K562 (cell line): ENCODE measurements at regions not wholly inside any gene's neighbourhood (a gene's known extent, or its start where the extent isn't known, plus 50 kb on each side); places are given as distances from the start of the nearest gene placed in this dataset.
A peak's percentile ranks its signal among the peaks of the same experiment; 100 is the strongest.

Experiments
- ATAC-seq: fragments of 200-7000 bp; cut with Tn5 transposase; 3 replicates; pipeline ENCODE4 v1.9.1; 2020; ENCODE audit warnings: moderate library complexity
- BruUV-seq: library from RNA; stranded (reverse); fragments of 400-500 nt; replicated peaks from 2 replicates; lab custom pipeline; 2021; lab: Mats Ljungman, UMichigan
- CTCF ChIA-PET: fragments of 300-600 bp; formaldehyde crosslinking; extraction: SDS; loops from one replicate; lab custom pipeline; 2021; ENCODE audit warnings: low intra/inter-chr PET ratio; lab: Yijun Ruan, JAX
- POLR2A ChIA-PET: fragments of 300-600, 350-650 bp; sonication (Branson Sonifier 250); formaldehyde crosslinking; extraction: SDS; loops from one replicate; lab custom pipeline; 2021; ENCODE audit warnings: antibody characterized with exemption, inconsistent platforms; lab: Yijun Ruan, JAX
- DNase-seq, 4 experiments: peaks; one replicate each; pipeline versions ENCODE4 v3.0.0 to v3.0.0-alpha.2; 2011 to 2018; ENCODE audit warnings: low spot score in 3 of 4, mixed read lengths in 3 of 4; ENCODE audit errors: extremely low read depth in 1 of 4
- FAIRE-seq: peaks from 2 replicates; lab custom pipeline; 2011; peaks lifted over from hg19 to GRCh38; lab: Jason Lieb, UNC
- H2AFZ ChIP-seq: 2 replicates; pipeline ENCODE4 v1.6.0; 2011; ENCODE audit warnings: low read depth, low read length, control low read depth, inconsistent platforms
- H3K27ac ChIP-seq: fragments of 200-600 bp; 3 replicates; pipeline ENCODE4 v1.8.0; 2011; ENCODE audit warnings: low read depth, mild to moderate bottlenecking, control low read depth, inconsistent platforms, low read length, moderate library complexity, mixed read lengths; ENCODE audit errors: extremely low read depth
- H3K27me3 ChIP-seq, 2 experiments: fragments of 300-600 bp in 1 of 2; 2 replicates in 1 of 2; 3 replicates in 1 of 2; pipeline versions ENCODE4 v1.6.0 to v1.8.0; 2011; ENCODE audit warnings: inconsistent platforms in 2 of 2, low read length in 2 of 2, mild to moderate bottlenecking in 1 of 2, mixed read lengths in 1 of 2, moderate library complexity in 1 of 2; ENCODE audit not compliant: control insufficient read depth in 2 of 2, insufficient read depth in 2 of 2
- H3K36me3 ChIP-seq: fragments of 300-600 bp; 3 replicates; pipeline ENCODE4 v1.8.0; 2011; ENCODE audit warnings: mild to moderate bottlenecking, low read length, inconsistent platforms; ENCODE audit not compliant: control insufficient read depth, insufficient read depth
- H3K4me1 ChIP-seq, 2 experiments: fragments of 200-600 bp in 1 of 2; replicated peaks in 1 of 2; 2 replicates in 1 of 2; 3 replicates in 1 of 2; pipeline versions ENCODE4 v1.5.1 to v1.8.0; 2011; ENCODE audit warnings: inconsistent platforms in 2 of 2, low read length in 2 of 2, mild to moderate bottlenecking in 1 of 2, mixed read lengths in 1 of 2, moderate library complexity in 1 of 2; ENCODE audit not compliant: control insufficient read depth in 2 of 2, insufficient read depth in 2 of 2
- H3K4me2 ChIP-seq: 2 replicates; pipeline ENCODE4 v1.6.1; 2011; ENCODE audit warnings: low read length, control low read depth, inconsistent platforms, mixed read lengths; ENCODE audit not compliant: insufficient read depth
- H3K4me3 ChIP-seq: fragments of 200-600 bp; sonication (generic), shearing (Covaris generic); 2 replicates; pipeline ENCODE4 v1.5.1; 2016; ENCODE audit warnings: control low read depth, inconsistent platforms
- H3K79me2 ChIP-seq: fragments of 200-600 bp; 3 replicates; pipeline ENCODE4 v1.8.0; 2011; ENCODE audit warnings: low read length, inconsistent platforms; ENCODE audit not compliant: control insufficient read depth, insufficient read depth
- H3K9ac ChIP-seq, 2 experiments: 2 replicates each; pipeline versions ENCODE4 v1.6.0 to v1.6.1; 2011; ENCODE audit warnings: low read depth in 2 of 2, low read length in 2 of 2, control low read depth in 1 of 2, inconsistent platforms in 1 of 2, mild to moderate bottlenecking in 1 of 2, mixed read lengths in 1 of 2; ENCODE audit not compliant: insufficient read depth in 1 of 2
- H3K9me1 ChIP-seq: one replicate; pipeline ENCODE4 v1.6.0; 2011; ENCODE audit warnings: inconsistent platforms, mild to moderate bottlenecking, low read length, moderate library complexity; ENCODE audit not compliant: control insufficient read depth, insufficient read depth
- H3K9me3 ChIP-seq: replicated peaks from 2 replicates; pipeline ENCODE4 v1.5.1; 2011; ENCODE audit warnings: low read depth, low read length, inconsistent platforms; ENCODE audit not compliant: control insufficient read depth, insufficient read depth
- H4K20me1 ChIP-seq: replicated peaks from 2 replicates; pipeline ENCODE4 v1.6.1; 2011; ENCODE audit warnings: low read length, inconsistent platforms, mixed read lengths; ENCODE audit not compliant: control insufficient read depth, insufficient read depth
- CHD1 ChIP-seq: fragments of 200-600 bp; sonication (generic); IDR thresholded peaks from one replicate; pipeline ENCODE4 v1.6.1; 2012; ENCODE audit warnings: mild to moderate bottlenecking, moderate library complexity, low read length, inconsistent platforms
- FOSL1 ChIP-seq: fragments of 200-800 bp; sonication (Bioruptor generic); conservative IDR thresholded peaks from 2 replicates; pipeline ENCODE4 v1.6.1; 2016; ENCODE audit warnings: missing genetic modification characterization, missing compliant biosample characterization
- HNRNPUL1 ChIP-seq: fragments of 200-400 bp; formaldehyde crosslinking; IDR thresholded peaks from 2 replicates; pipeline ENCODE4 v1.6.1; 2017; ENCODE audit warnings: low read length
- MTA1 ChIP-seq: fragments of 450-650 bp; IDR thresholded peaks from 2 replicates; pipeline ENCODE4 v1.6.1; 2017; ENCODE audit warnings: borderline replicate concordance
- POU5F1 ChIP-seq: fragments of 150-350 bp; IDR thresholded peaks from 2 replicates; pipeline ENCODE4 v1.6.1; 2014; ENCODE audit warnings: borderline replicate concordance, low read length, low read depth, mild to moderate bottlenecking; ENCODE audit not compliant: partially characterized antibody
- SREBF1 ChIP-seq: fragments of 150-350 bp; IDR thresholded peaks from 2 replicates; pipeline ENCODE4 v1.6.1; 2014; ENCODE audit warnings: antibody characterized with exemption, low read depth, low read length, borderline replicate concordance
- TRIM24 ChIP-seq, 2 experiments: fragments of 450-650 bp; IDR thresholded peaks; 2 replicates each; pipeline ENCODE4 v1.6.1; 2016
- YY1 ChIP-seq, 3 experiments: IDR thresholded peaks; 2 replicates each; pipeline ENCODE4 v1.6.1; 2011; ENCODE audit warnings: low read length in 2 of 3, mild to moderate bottlenecking in 2 of 3, moderate library complexity in 2 of 3, borderline replicate concordance in 1 of 3, control low read depth in 1 of 3, low read depth in 1 of 3; ENCODE audit not compliant: insufficient read depth in 3 of 3, insufficient replicate concordance in 2 of 3, control insufficient read depth in 1 of 3, insufficient read length in 1 of 3; ENCODE audit errors: extremely low read depth in 1 of 3
- ZBTB33 ChIP-seq: sonication (generic); formaldehyde crosslinking; IDR thresholded peaks from 2 replicates; pipeline ENCODE4 v1.8.1; 2023; ENCODE audit warnings: mild to moderate bottlenecking, missing genetic modification reagents
- ZNF395 ChIP-seq: fragments of 200-800 bp; sonication (Bioruptor generic); IDR thresholded peaks from 2 replicates; pipeline ENCODE4 v1.6.1; 2017; ENCODE audit warnings: missing genetic modification characterization, missing compliant biosample characterization
- WGBS: fragments of 100-300 bp; shearing (Covaris generic); methylation state at CpG from one replicate; pipeline ENCODE4 v1.1.6; 2016; ENCODE audit warnings: low coverage, mixed read lengths; ENCODE audit not compliant: insufficient coverage; ENCODE audit errors: missing lambda C conversion rate; 5-methylcytosine and 5-hydroxymethylcytosine counted together
- in situ Hi-C: fragments of 300-500 bp; cut with MboI; formaldehyde crosslinking; loops from 4 replicates; pipeline ENCODE4 v1.15.0; 2018; ENCODE audit warnings: inconsistent platforms, mixed read lengths
- intact Hi-C: fragments of 100-400 bp; cut with micrococcal nuclease; formaldehyde crosslinking; loops from 2 replicates; pipeline ENCODE4 v1.14.2; 2022

- TF ChIP-seq ZNF395 (CRISPR knock-in tag) (no peak), POU5F1 (no peak), ZBTB33 (CRISPR knock-in tag) (no peak), YY1 (IDR thresholded peaks at IDR 0.05; ENCODE audit: borderline replicate concordance in 1 of 3, control insufficient read depth in 1 of 3, extremely low read depth in 1 of 3, insufficient read depth in 3 of 3, insufficient read length in 1 of 3, insufficient replicate concordance in 2 of 3, low read depth in 1 of 3, low read length in 2 of 3) (no peak), CHD1 (no peak)
These were observed 129.5 kb downstream of the FAM76B start (continued) for GRCh38 chr11:95660038-95660437.

GRCh38 chr11:95659088-95659487, 130.5 kb downstream of the FAM76B start:
- no peaks in the 10 kb centered on the region for H3K36me3 ChIP-seq
- no peak overlapping the region for H3K27ac ChIP-seq
- H3K9ac ChIP-seq = no peak overlapping the region
- no peaks in the 10 kb centered on the region for H3K27me3 ChIP-seq
- H3K4me3 ChIP-seq = no peak overlapping the region
- intact Hi-C loops = no loop called here
- DNase-seq (no peak), ATAC-seq (no peak), FAIRE-seq (no peak)
- no peak overlapping the region for H3K4me2 ChIP-seq
- in situ Hi-C loops = no loop called here
- peak overlapping the region; percentile 27; the same call in 1 of the 2 replicates for H2AFZ ChIP-seq
- no peaks in the 10 kb centered on the region for H4K20me1 ChIP-seq
- CTCF ChIA-PET = no interaction called here
- WGBS = 9% methylated on average over 1 of the region's 1 CpG
- H3K4me1 ChIP-seq = no peaks in the 10 kb centered on the region
- no peaks in the 10 kb centered on the region for H3K9me1 ChIP-seq
- H3K9me3 ChIP-seq = no peaks in the 10 kb centered on the region
- POLR2A ChIA-PET = no interaction called here
- no peaks in the 10 kb centered on the region for H3K79me2 ChIP-seq
- no TSS peak for BruUV-seq
- TF ChIP-seq TRIM24 (IDR thresholded peaks at IDR 0.05) (no peak), FOSL1 (tag) (0 out of 2 replicates have a peak, but pooled peaks have one; percentile 11), SREBF1 (no peak), HNRNPUL1 (no peak), MTA1 (no peak)
